Mucosa of rectum (tissue), 2 donors: ENCODE measurements at regions not wholly inside any gene's neighbourhood (a gene's known extent, or its start where the extent isn't known, plus 50 kb on each side); places are given as distances from the start of the nearest gene placed in this dataset.

ENCODE experiments used
- H3K27ac ChIP-seq, 2 donors: one replicate each; pipeline ENCODE4 v1.7.0; 2013; ENCODE audit warnings: inconsistent platforms in 2 of 2, low read depth in 2 of 2, low read length in 2 of 2
- H3K27me3 ChIP-seq, 2 donors: one replicate each; pipeline ENCODE4 v1.7.0; 2013; ENCODE audit warnings: low read length in 2 of 2; ENCODE audit not compliant: control insufficient read depth in 2 of 2, insufficient read depth in 2 of 2
- H3K36me3 ChIP-seq, 2 donors: one replicate each; pipeline ENCODE4 v1.7.0; 2013; ENCODE audit warnings: low read length in 2 of 2; ENCODE audit not compliant: control insufficient read depth in 2 of 2, insufficient read depth in 2 of 2
- H3K4me1 ChIP-seq, 2 donors: one replicate each; pipeline ENCODE4 v1.7.0; 2013; ENCODE audit warnings: low read length in 2 of 2, mild to moderate bottlenecking in 1 of 2; ENCODE audit not compliant: control insufficient read depth in 2 of 2, insufficient read depth in 2 of 2
- H3K4me3 ChIP-seq, 2 donors: one replicate each; pipeline ENCODE4 v1.7.0; 2013; ENCODE audit warnings: low read length in 2 of 2
- H3K9ac ChIP-seq, 2 donors: one replicate each; pipeline ENCODE4 v1.7.0; 2013; ENCODE audit warnings: low read length in 2 of 2, low read depth in 1 of 2, mild to moderate bottlenecking in 1 of 2
- H3K9me3 ChIP-seq, 2 donors: one replicate each; pipeline ENCODE4 v1.7.0; 2013; ENCODE audit warnings: low read length in 2 of 2; ENCODE audit not compliant: control insufficient read depth in 2 of 2
- donor health status: healthy.
- donor health status: Normal muscosa, but diverticular disease.

- Histone ChIP-seq H3K4me1 (no peaks in the 10 kb centered on the region), H3K27me3 (no peaks in the 10 kb centered on the region), H3K9ac (no peak overlapping the region), H3K27ac (no peak overlapping the region), H3K9me3 (no peaks in the 10 kb centered on the region), H3K36me3 (no peaks in the 10 kb centered on the region), H3K4me3 (no peak overlapping the region)
These were observed 266.9 kb upstream of the FANCL start for GRCh38 chr2:58508006-58508405.

- no peak overlapping the region for H3K4me3 ChIP-seq
- no peaks in the 10 kb centered on the region for H3K36me3 ChIP-seq
- H3K27me3 ChIP-seq = no peaks in the 10 kb centered on the region
- no peaks in the 10 kb centered on the region for H3K4me1 ChIP-seq
- no peak overlapping the region for H3K9ac ChIP-seq
- no peaks in the 10 kb centered on the region for H3K9me3 ChIP-seq
- no peak overlapping the region for H3K27ac ChIP-seq
These were observed 262.8 kb upstream of the FANCL start for GRCh38 chr2:58503918-58504317.

DNA sequence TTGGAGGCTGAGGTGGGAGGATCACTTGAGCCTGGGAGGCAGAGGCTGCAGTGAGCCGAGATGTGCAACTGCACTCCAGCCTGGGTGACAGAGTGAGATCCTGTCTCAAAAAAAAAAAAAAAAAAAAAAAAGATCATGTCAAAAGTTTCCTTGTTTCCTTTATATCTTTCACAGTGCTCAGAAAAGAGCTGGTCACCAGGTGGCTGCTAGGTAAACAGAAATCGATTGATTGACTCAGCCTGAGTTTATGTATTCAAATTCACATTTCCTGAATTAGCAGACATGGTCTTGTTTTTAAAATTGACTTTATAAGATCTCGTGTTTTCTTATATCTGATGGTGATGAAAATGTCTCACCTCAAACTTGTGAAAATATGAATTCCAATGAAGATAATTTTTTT lies 261.8 kb upstream of the FANCL start:
- H3K27ac ChIP-seq = no peak overlapping the region
- no peaks in the 10 kb centered on the region for H3K27me3 ChIP-seq
- H3K4me1 ChIP-seq = no peaks in the 10 kb centered on the region

DNA sequence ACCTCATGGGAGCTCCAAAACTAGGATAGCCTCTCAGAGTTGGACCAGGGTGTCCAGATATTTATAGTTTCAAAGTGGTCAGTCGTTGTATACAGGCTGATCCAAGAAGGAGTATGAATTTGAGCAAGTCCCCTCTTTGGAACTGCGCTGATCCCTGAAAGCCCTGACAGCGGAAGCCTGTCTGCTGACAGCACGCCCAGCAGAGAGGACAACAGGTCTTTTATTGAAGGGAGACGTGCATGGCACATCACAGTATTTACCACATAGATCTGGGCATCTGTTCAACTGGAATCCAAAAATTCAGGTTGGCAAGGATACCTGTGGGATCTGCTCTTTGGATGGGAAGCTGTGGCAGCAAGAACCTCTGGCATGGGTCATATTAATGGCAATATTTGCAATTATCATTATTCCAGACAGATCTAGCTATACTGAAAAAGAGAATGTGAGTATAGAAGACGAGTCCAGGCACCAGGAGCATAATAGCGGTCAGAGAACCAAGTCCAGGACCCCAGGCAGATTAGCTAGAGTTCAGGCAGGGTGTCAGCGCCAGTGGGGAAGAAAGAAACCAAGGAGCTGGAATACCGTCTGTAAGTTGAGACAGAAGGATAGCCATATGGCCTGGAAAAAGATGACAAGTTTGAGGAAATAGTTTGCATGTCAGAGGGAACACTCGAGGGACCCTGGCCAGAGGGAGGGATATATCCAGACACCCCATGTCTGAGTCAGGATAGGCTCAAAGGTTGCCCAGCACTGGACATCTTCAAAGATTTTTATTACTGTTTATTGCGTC lies 260.4 kb upstream of the FANCL start:
- Histone ChIP-seq H3K9ac (no peak overlapping the region), H3K27me3 (no peaks in the 10 kb centered on the region), H3K27ac (no peak overlapping the region), H3K9me3 (no peaks in the 10 kb centered on the region), H3K4me3 (no peak overlapping the region), H3K4me1 (no peaks in the 10 kb centered on the region), H3K36me3 (no peaks in the 10 kb centered on the region)

More for the DNA sequence above, 261.8 kb upstream of the FANCL start:
- Histone ChIP-seq H3K9ac (no peak overlapping the region), H3K9me3 (no peaks in the 10 kb centered on the region), H3K4me3 (no peak overlapping the region), H3K36me3 (no peaks in the 10 kb centered on the region)

- H3K9me3 ChIP-seq = no peaks in the 10 kb centered on the region
- H3K4me3 ChIP-seq = no peak overlapping the region
- no peaks in the 10 kb centered on the region for H3K4me1 ChIP-seq
- no peak overlapping the region for H3K9ac ChIP-seq
- no peaks in the 10 kb centered on the region for H3K27me3 ChIP-seq
- no peaks in the 10 kb centered on the region for H3K36me3 ChIP-seq
- no peak overlapping the region for H3K27ac ChIP-seq
These were observed 256.0 kb upstream of the FANCL start for GRCh38 chr2:58497168-58497567.

DNA sequence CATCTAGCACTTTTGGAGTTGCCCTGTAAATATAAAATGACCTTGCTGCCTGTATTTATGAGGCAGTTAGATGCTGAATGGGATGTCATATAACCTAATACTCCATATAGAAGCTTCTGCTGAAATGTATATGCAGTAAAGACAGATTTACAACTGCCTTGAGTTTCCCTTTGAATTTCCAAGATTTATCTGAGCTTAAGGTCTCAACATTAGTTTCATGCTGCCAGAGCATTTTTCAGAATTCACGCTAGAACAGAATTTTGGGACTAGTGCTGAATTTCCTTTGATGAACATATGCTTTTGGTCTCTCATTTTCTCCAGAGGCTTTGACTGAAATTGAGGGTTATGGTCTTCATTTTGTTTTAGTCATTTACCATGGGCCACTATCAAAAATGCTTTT lies 254.7 kb upstream of the FANCL start:
- Histone ChIP-seq H3K4me3 (no peak overlapping the region), H3K27me3 (no peaks in the 10 kb centered on the region), H3K4me1 (no peaks in the 10 kb centered on the region), H3K27ac (no peak overlapping the region), H3K9me3 (no peaks in the 10 kb centered on the region), H3K9ac (no peak overlapping the region), H3K36me3 (no peaks in the 10 kb centered on the region)

DNA sequence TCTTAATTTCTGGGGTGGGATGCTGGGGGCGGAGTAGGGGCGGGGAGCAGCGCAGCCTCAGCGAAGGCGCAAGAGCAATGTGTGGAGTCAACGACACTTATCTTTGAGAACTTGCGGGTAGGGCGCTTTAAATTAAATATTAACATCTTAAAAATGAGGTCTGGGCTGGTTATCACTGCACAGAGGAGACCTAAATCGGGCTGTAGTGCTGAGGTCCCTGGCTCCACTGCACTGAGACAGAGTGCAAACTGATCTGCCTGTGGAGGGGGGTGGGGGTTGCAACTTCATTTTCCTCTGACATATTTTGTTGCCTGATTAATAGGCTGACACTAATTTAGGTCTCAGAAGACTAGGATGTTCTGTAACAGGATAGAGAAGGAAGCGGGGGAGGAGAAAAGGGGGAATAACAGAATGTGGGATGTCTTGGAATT lies 253.0 kb upstream of the FANCL start:
- Histone ChIP-seq H3K27me3 (no peaks in the 10 kb centered on the region), H3K9ac (no peak overlapping the region), H3K36me3 (no peaks in the 10 kb centered on the region), H3K9me3 (no peaks in the 10 kb centered on the region), H3K4me1 (no peaks in the 10 kb centered on the region), H3K27ac (no peak overlapping the region), H3K4me3 (no peak overlapping the region)

DNA sequence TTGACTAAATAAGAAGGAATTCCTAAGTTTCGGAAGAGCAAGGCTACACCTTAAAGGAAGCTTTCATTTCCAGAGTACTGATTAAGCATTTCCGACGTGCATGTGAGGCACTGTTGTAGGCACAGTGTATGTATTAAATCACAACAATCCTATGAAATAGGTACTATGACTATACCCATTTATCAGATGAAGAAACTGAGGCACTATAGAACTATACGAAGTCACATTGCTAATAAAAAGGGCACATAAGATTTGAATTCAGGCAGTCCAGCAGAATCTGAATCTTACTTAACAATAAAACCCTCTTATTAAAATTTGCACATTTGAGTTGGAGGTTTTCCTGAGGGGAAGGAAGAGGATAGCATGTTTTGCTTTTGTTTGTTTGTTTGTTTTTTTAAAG lies 243.5 kb upstream of the FANCL start:
- H3K9me3 ChIP-seq = no peaks in the 10 kb centered on the region

GRCh38 chr2:58484221-58484620 lies 243.1 kb upstream of the FANCL start:
- Histone ChIP-seq H3K9me3 (no peaks in the 10 kb centered on the region), H3K27me3 (no peaks in the 10 kb centered on the region), H3K27ac (no peak overlapping the region), H3K9ac (no peak overlapping the region), H3K36me3 (no peaks in the 10 kb centered on the region), H3K4me1 (no peaks in the 10 kb centered on the region), H3K4me3 (no peak overlapping the region)

More for the DNA sequence above, 243.5 kb upstream of the FANCL start:
- Histone ChIP-seq H3K4me1 (no peaks in the 10 kb centered on the region), H3K27ac (no peak overlapping the region), H3K36me3 (no peaks in the 10 kb centered on the region), H3K27me3 (no peaks in the 10 kb centered on the region), H3K4me3 (no peak overlapping the region), H3K9ac (no peak overlapping the region)

DNA sequence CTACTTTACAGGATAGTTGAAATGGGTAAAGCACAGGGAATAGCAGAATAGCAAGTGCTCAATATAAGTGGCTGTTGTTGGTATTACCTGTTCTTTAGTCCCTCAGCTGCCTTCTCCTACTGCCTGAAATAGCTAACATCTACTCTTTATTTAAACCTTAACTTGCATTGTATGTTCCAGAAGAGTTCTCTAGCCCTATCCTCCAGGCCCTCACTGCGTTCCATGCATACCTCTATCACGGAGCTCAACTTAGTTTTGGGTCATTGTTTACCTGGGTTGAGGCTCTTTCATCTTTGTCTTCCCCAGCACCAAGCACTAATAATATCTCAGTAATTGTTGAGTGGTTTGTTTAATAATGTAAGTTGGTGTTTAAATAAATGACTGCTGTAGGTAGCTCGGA lies 242.2 kb upstream of the FANCL start:
- H3K9ac ChIP-seq = no peak overlapping the region
- no peaks in the 10 kb centered on the region for H3K9me3 ChIP-seq
- H3K4me1 ChIP-seq = no peaks in the 10 kb centered on the region
- H3K4me3 ChIP-seq = no peak overlapping the region
- no peak overlapping the region for H3K27ac ChIP-seq
- no peaks in the 10 kb centered on the region for H3K36me3 ChIP-seq
- no peaks in the 10 kb centered on the region for H3K27me3 ChIP-seq
